Fibroblast of lung (primary cell): ENCODE measurements at regions not wholly inside any gene's neighbourhood (a gene's known extent, or its start where the extent isn't known, plus 50 kb on each side); places are given as distances from the start of the nearest gene placed in this dataset.

Experiments
- CTCF ChIP-seq, 2 donors: IDR thresholded peaks in 1 of 2; conservative IDR thresholded peaks in 1 of 2; 1 replicate in 1 of 2; 2 replicates in 1 of 2; pipeline ENCODE4 v1.5.1; 2011 to 2012; ENCODE audit warnings: low read length in 2 of 2, control low read depth in 1 of 2, inconsistent platforms in 1 of 2, low read depth in 1 of 2, mild to moderate bottlenecking in 1 of 2
- EZH2 ChIP-seq: IDR thresholded peaks from 2 replicates; pipeline ENCODE4 v1.5.1; 2012; ENCODE audit warnings: low read length, control low read depth, mild to moderate bottlenecking; ENCODE audit errors: missing control alignments

GRCh38 chr2:159853101-159853500 is 55.1 kb upstream of the CD302 start:
- no peak for TF ChIP-seq CTCF (conservative IDR thresholded peaks at IDR 0.05 in 1 of 2, IDR thresholded peaks at IDR 0.05 in 1 of 2; ENCODE audit: low read depth in 1 of 2, low read length in 2 of 2)
- no peak for TF ChIP-seq EZH2
